ENCODE measurements at regions not wholly inside any gene's neighbourhood (a gene's known extent, or its start where the extent isn't known, plus 50 kb on each side); places are given as distances from the start of the nearest gene placed in this dataset.

GRCh38 chr16:18041864-18042834 is 294.4 kb downstream of the NPIPA8 start:
- no peaks in the 10 kb centered on the region for H3K36me3 ChIP-seq
- H3K27me3 ChIP-seq: no peaks in the 10 kb centered on the region
- H3K9me3 ChIP-seq: no peaks in the 10 kb centered on the region
- DNase-seq: no peak
- H3K4me1 ChIP-seq: no peaks in the 10 kb centered on the region
- TF ChIP-seq, protein P1, sequence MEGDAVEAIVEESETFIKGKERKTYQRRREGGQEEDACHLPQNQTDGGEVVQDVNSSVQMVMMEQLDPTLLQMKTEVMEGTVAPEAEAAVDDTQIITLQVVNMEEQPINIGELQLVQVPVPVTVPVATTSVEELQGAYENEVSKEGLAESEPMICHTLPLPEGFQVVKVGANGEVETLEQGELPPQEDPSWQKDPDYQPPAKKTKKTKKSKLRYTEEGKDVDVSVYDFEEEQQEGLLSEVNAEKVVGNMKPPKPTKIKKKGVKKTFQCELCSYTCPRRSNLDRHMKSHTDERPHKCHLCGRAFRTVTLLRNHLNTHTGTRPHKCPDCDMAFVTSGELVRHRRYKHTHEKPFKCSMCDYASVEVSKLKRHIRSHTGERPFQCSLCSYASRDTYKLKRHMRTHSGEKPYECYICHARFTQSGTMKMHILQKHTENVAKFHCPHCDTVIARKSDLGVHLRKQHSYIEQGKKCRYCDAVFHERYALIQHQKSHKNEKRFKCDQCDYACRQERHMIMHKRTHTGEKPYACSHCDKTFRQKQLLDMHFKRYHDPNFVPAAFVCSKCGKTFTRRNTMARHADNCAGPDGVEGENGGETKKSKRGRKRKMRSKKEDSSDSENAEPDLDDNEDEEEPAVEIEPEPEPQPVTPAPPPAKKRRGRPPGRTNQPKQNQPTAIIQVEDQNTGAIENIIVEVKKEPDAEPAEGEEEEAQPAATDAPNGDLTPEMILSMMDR (IDR thresholded peaks at IDR 0.05; ENCODE audit: low read depth, low read length): no peak
- no peak overlapping the region for H3K4me3 ChIP-seq (ENCODE audit: low read depth, low read length)

DNA sequence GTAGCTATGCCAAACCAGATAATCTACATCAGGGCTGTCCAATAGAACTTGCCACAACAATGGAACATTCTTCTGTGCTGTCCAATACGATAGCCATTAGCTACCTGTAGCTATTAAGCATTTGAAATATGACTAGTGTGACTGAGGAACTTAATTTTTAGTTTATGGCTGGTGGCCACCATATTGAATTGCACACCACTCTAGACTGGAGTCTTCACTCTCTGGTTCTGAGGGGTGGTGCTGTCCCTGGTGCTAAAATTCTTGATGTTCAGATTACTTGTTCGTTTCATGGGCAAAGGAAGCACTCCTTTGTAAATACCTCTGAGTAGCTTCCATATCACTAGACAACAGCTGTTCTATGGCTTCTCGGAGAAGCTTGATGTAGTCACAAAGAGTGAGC is 296.6 kb downstream of the NPIPA8 start:
- no peak for DNase-seq
- no peaks in the 10 kb centered on the region for H3K27me3 ChIP-seq

GRCh38 chr16:18037051-18037450 is 299.5 kb downstream of the NPIPA8 start:
- Histone ChIP-seq H3K27me3 (no peaks in the 10 kb centered on the region), H3K4me1 (no peaks in the 10 kb centered on the region), H3K36me3 (no peaks in the 10 kb centered on the region), H3K9me3 (no peaks in the 10 kb centered on the region), H3K4me3 (ENCODE audit: low read depth, low read length) (no peak overlapping the region)
- DNase-seq: no peak
- TF ChIP-seq, protein P1 (IDR thresholded peaks at IDR 0.05; ENCODE audit: low read depth, low read length): no peak

More for the DNA sequence above, 296.6 kb downstream of the NPIPA8 start:
- H3K4me3 ChIP-seq (ENCODE audit: low read depth, low read length): no peak overlapping the region
- TF ChIP-seq, protein P1 (IDR thresholded peaks at IDR 0.05; ENCODE audit: low read depth, low read length): no peak
- H3K36me3 ChIP-seq: no peaks in the 10 kb centered on the region
- no peaks in the 10 kb centered on the region for H3K4me1 ChIP-seq
- no peaks in the 10 kb centered on the region for H3K9me3 ChIP-seq

- Histone ChIP-seq H3K4me3 (ENCODE audit: low read depth, low read length) (no peak overlapping the region), H3K4me1 (no peaks in the 10 kb centered on the region), H3K9me3 (no peaks in the 10 kb centered on the region), H3K36me3 (no peaks in the 10 kb centered on the region), H3K27me3 (no peaks in the 10 kb centered on the region)
- TF ChIP-seq, protein P1 (IDR thresholded peaks at IDR 0.05; ENCODE audit: low read depth, low read length): no peak
- DNase-seq: no peak
These were observed 311.9 kb downstream of the NPIPA8 start for GRCh38 chr16:18024611-18025010.

- TF ChIP-seq, protein P1 (IDR thresholded peaks at IDR 0.05; ENCODE audit: low read depth, low read length): no peak
- H3K4me3 ChIP-seq (ENCODE audit: low read depth, low read length): no peak overlapping the region
- H3K27me3 ChIP-seq: no peaks in the 10 kb centered on the region
- no peaks in the 10 kb centered on the region for H3K9me3 ChIP-seq
- H3K4me1 ChIP-seq: no peaks in the 10 kb centered on the region
- no peaks in the 10 kb centered on the region for H3K36me3 ChIP-seq
- no peak for DNase-seq
These were observed 318.2 kb downstream of the NPIPA8 start for GRCh38 chr16:18018376-18018775.

DNA sequence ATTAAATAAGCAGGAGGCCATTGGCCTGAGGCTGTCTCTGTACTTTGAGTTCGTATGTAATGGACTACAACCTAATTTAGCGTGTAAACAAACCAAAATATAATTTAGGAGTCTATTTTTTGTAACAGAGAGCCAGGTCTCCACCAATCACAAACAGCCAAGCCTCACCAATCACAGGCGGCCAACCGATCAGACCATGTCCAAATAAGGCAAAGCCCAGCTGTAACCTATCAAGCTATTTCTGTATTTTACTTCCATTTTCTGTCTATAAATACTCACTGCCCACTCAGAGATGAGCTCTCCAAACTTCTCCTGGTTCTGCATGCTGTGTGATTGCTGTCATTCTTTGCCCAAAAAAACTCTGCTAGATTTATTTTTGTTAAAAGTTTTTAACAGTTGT is 322.7 kb downstream of the NPIPA8 start:
- H3K27me3 ChIP-seq: no peaks in the 10 kb centered on the region
- H3K9me3 ChIP-seq: no peaks in the 10 kb centered on the region; the same call in 1 of the 2 replicates
- no peaks in the 10 kb centered on the region for H3K4me1 ChIP-seq
- no peak overlapping the region for H3K4me3 ChIP-seq (ENCODE audit: low read depth, low read length)
- H3K36me3 ChIP-seq: no peaks in the 10 kb centered on the region
- TF ChIP-seq, protein P1 (IDR thresholded peaks at IDR 0.05; ENCODE audit: low read depth, low read length): no peak
- DNase-seq: peak; percentile 24
